HEK293 (cell line): ENCODE measurements at regions not wholly inside any gene's neighbourhood (a gene's known extent, or its start where the extent isn't known, plus 50 kb on each side); places are given as distances from the start of the nearest gene placed in this dataset.

Source experiments
- CTCF ChIP-seq: fragments of 450-650 bp; formaldehyde crosslinking; IDR thresholded peaks from 2 replicates; pipeline ENCODE4 v1.5.1; 2016; ENCODE audit warnings: missing biosample characterization, missing genetic modification characterization
- ELK4 ChIP-seq: IDR thresholded peaks from 2 replicates; pipeline ENCODE4 v1.6.1; 2011; ENCODE audit warnings: mild to moderate bottlenecking, low read depth, low read length, borderline replicate concordance

- no peak for TF ChIP-seq CTCF (tag by site-specific recombination)
- no peak for TF ChIP-seq ELK4
Measured at GRCh38 chr3:116824208-116824607, 114.6 kb downstream of the TUSC7 start.
